H1 (cell line): ENCODE measurements at regions not wholly inside any gene's neighbourhood (a gene's known extent, or its start where the extent isn't known, plus 50 kb on each side); places are given as distances from the start of the nearest gene placed in this dataset.

Source experiments
- ATF3 ChIP-seq: IDR thresholded peaks from 2 replicates; pipeline ENCODE4 v1.6.1; 2011; ENCODE audit warnings: low read depth, mild to moderate bottlenecking, low read length; ENCODE audit not compliant: insufficient read depth
- ZNF274 ChIP-seq: IDR thresholded peaks from 2 replicates; pipeline ENCODE4 v1.7.0; 2012; ENCODE audit warnings: low read length, borderline replicate concordance; ENCODE audit errors: extremely low read depth

GRCh38 chr5:20109326-20109725 lies 121.3 kb upstream of the CDH18 start (continued):
- no peak for TF ChIP-seq ATF3
- TF ChIP-seq ZNF274: no peak
